H1 (cell line): ENCODE measurements at regions not wholly inside any gene's neighbourhood (a gene's known extent, or its start where the extent isn't known, plus 50 kb on each side); places are given as distances from the start of the nearest gene placed in this dataset.

ENCODE experiments used
- CTCF ChIA-PET: fragments of 300-600 bp; sonication (Branson Sonifier 250); formaldehyde crosslinking; loops from one replicate; lab custom pipeline; 2021; ENCODE audit not compliant: partially characterized antibody; lab: Charles Lee
- POLR2A ChIA-PET: fragments of 300-600 bp; sonication (Branson Sonifier 250); formaldehyde crosslinking; loops from one replicate; lab custom pipeline; 2021; ENCODE audit warnings: inconsistent platforms; ENCODE audit not compliant: partially characterized antibody; lab: Charles Lee
- DNase-seq, 2 experiments: peaks; one replicate each; pipeline versions ENCODE4 v3.0.0 to v3.0.0-alpha.2; 2010 to 2022; ENCODE audit warnings: low spot score in 2 of 2, low read depth in 1 of 2, mixed read lengths in 1 of 2
- FAIRE-seq: peaks from 2 replicates; lab custom pipeline; 2011; peaks lifted over from hg19 to GRCh38; lab: Jason Lieb, UNC
- H2AFZ ChIP-seq: 2 replicates; pipeline ENCODE4 v1.8.1; 2012; ENCODE audit warnings: low read length, inconsistent platforms
- H2AK5ac ChIP-seq: 2 replicates; pipeline ENCODE4 v1.6.1; 2013; ENCODE audit warnings: low read depth, low read length
- H2BK120ac ChIP-seq: replicated peaks from 2 replicates; pipeline ENCODE3; 2013; ENCODE audit warnings: low read depth, low read length, inconsistent platforms
- H2BK12ac ChIP-seq: 2 replicates; pipeline ENCODE4 v1.6.1; 2013; ENCODE audit warnings: low read depth, low read length
- H2BK15ac ChIP-seq: 2 replicates; pipeline ENCODE4 v1.6.1; 2013; ENCODE audit warnings: low read length
- H2BK20ac ChIP-seq: 2 replicates; pipeline ENCODE4 v1.6.1; 2013; ENCODE audit warnings: low read length
- H2BK5ac ChIP-seq: 2 replicates; pipeline ENCODE4 v1.6.1; 2013; ENCODE audit warnings: low read depth, low read length
- H3K14ac ChIP-seq: 2 replicates; pipeline ENCODE4 v1.6.1; 2013; ENCODE audit warnings: inconsistent platforms; ENCODE audit not compliant: insufficient read length
- H3K18ac ChIP-seq: 2 replicates; pipeline ENCODE4 v1.6.1; 2013; ENCODE audit warnings: low read length; ENCODE audit errors: extremely low read depth
- H3K23ac ChIP-seq: 2 replicates; pipeline ENCODE4 v1.6.1; 2013; ENCODE audit warnings: inconsistent platforms; ENCODE audit not compliant: insufficient read length
- H3K23me2 ChIP-seq: 2 replicates; pipeline ENCODE4 v1.6.1; 2013; ENCODE audit warnings: low read depth, low read length
- H3K27ac ChIP-seq: 2 replicates; pipeline ENCODE4 v1.6.1; 2011; ENCODE audit warnings: low read depth, low read length, inconsistent platforms
- H3K27me3 ChIP-seq, 4 experiments: replicated peaks in 1 of 4; 1 replicate in 1 of 4; 2 replicates in 3 of 4; pipeline versions ENCODE4 v1.6.1 to v1.8.1; 2011 to 2013; ENCODE audit warnings: low read length in 3 of 4, mild to moderate bottlenecking in 3 of 4, inconsistent platforms in 2 of 4, mixed read lengths in 2 of 4, moderate library complexity in 1 of 4; ENCODE audit not compliant: control insufficient read depth in 3 of 4, insufficient read depth in 3 of 4; ENCODE audit errors: extremely low read depth in 1 of 4
- H3K36me3 ChIP-seq, 4 experiments: 2 replicates each; pipeline versions ENCODE4 v1.6.1 to v1.8.1; 2011 to 2013; ENCODE audit warnings: mild to moderate bottlenecking in 4 of 4, low read length in 3 of 4, moderate library complexity in 2 of 4, control low read depth in 1 of 4, inconsistent platforms in 1 of 4; ENCODE audit not compliant: insufficient read depth in 4 of 4, control insufficient read depth in 2 of 4
- H3K4ac ChIP-seq: replicated peaks from 2 replicates; pipeline ENCODE3; 2013; ENCODE audit warnings: low read length, low read depth, mixed read lengths, inconsistent platforms; ENCODE audit not compliant: insufficient read length
- H3K4me1 ChIP-seq, 4 experiments: replicated peaks in 1 of 4; 1 replicate in 1 of 4; 2 replicates in 3 of 4; pipeline versions ENCODE4 v1.6.1 to v1.8.1; 2011 to 2013; ENCODE audit warnings: low read length in 3 of 4, inconsistent platforms in 2 of 4, mixed read lengths in 1 of 4; ENCODE audit not compliant: insufficient read depth in 4 of 4, control insufficient read depth in 3 of 4
- H3K4me2 ChIP-seq, 2 experiments: 2 replicates each; pipeline versions ENCODE4 v1.6.1 to v1.8.1; 2011 to 2013; ENCODE audit warnings: low read depth in 2 of 2, low read length in 2 of 2, control low read depth in 1 of 2, inconsistent platforms in 1 of 2, mild to moderate bottlenecking in 1 of 2; ENCODE audit not compliant: insufficient read depth in 1 of 2
- H3K4me3 ChIP-seq, 4 experiments: fragments of 200-600, 300-600 bp in 1 of 4; sonication (generic), shearing (Covaris generic), sonication (Bioruptor Twin) in 1 of 4; 2 replicates each; pipeline versions ENCODE4 v1.5.1 to v1.8.1; 2011 to 2016; ENCODE audit warnings: low read length in 4 of 4, low read depth in 3 of 4, control low read depth in 2 of 4, inconsistent platforms in 2 of 4, mild to moderate bottlenecking in 2 of 4, mixed read lengths in 1 of 4, moderate library complexity in 1 of 4; ENCODE audit not compliant: insufficient read depth in 2 of 4; ENCODE audit errors: extremely low read depth in 1 of 4
- H3K56ac ChIP-seq: replicated peaks from 2 replicates; pipeline ENCODE3; 2013; ENCODE audit warnings: low read depth, mild to moderate bottlenecking, mixed read lengths, low read length, inconsistent platforms; ENCODE audit not compliant: insufficient read length
- H3K79me1 ChIP-seq: 2 replicates; pipeline ENCODE4 v1.6.1; 2013; ENCODE audit warnings: low read depth, low read length, control low read depth
- H3K79me2 ChIP-seq, 2 experiments: 2 replicates each; pipeline versions ENCODE4 v1.6.1 to v1.8.1; 2012 to 2013; ENCODE audit warnings: low read length in 2 of 2, mild to moderate bottlenecking in 2 of 2, inconsistent platforms in 1 of 2; ENCODE audit not compliant: insufficient read depth in 2 of 2, control insufficient read depth in 1 of 2
- H3K9ac ChIP-seq, 4 experiments: replicated peaks in 1 of 4; 1 replicate in 1 of 4; 2 replicates in 3 of 4; pipeline versions ENCODE4 v1.6.1 to v1.8.1; 2011 to 2013; ENCODE audit warnings: low read depth in 3 of 4, low read length in 3 of 4, control low read depth in 2 of 4, mild to moderate bottlenecking in 2 of 4, moderate library complexity in 2 of 4, inconsistent platforms in 1 of 4; ENCODE audit errors: extremely low read depth in 1 of 4
- H3K9me3 ChIP-seq, 2 experiments: 2 replicates each; pipeline versions ENCODE4 v1.6.1 to v1.8.1; 2012 to 2013; ENCODE audit warnings: mild to moderate bottlenecking in 2 of 2, moderate library complexity in 2 of 2, control low read depth in 1 of 2, inconsistent platforms in 1 of 2, low read depth in 1 of 2, low read length in 1 of 2, mixed read lengths in 1 of 2; ENCODE audit not compliant: insufficient read depth in 2 of 2
- H4K20me1 ChIP-seq, 2 experiments: replicated peaks in 1 of 2; 2 replicates each; pipeline versions ENCODE3 to v1.8.1; 2011 to 2013; ENCODE audit warnings: inconsistent platforms in 2 of 2, low read length in 2 of 2, mild to moderate bottlenecking in 1 of 2; ENCODE audit not compliant: insufficient read depth in 2 of 2, control insufficient read depth in 1 of 2
- H4K5ac ChIP-seq: 2 replicates; pipeline ENCODE4 v1.6.1; 2013; ENCODE audit warnings: low read length, low read depth, mixed read lengths, inconsistent platforms; ENCODE audit not compliant: insufficient read length
- H4K8ac ChIP-seq: 2 replicates; pipeline ENCODE4 v1.8.0; 2013; ENCODE audit warnings: mild to moderate bottlenecking, moderate library complexity, low read length, inconsistent platforms; ENCODE audit not compliant: insufficient read depth; ENCODE audit errors: extremely low read depth
- H4K91ac ChIP-seq: replicated peaks from 2 replicates; pipeline ENCODE3; 2013; ENCODE audit warnings: low read length, mixed read lengths, inconsistent platforms; ENCODE audit not compliant: insufficient read length
- CHD1 ChIP-seq: IDR thresholded peaks from 2 replicates; pipeline ENCODE4 v1.6.1; 2012; ENCODE audit warnings: low read depth, low read length, improper control_type of control experiment
- CTBP2 ChIP-seq: IDR thresholded peaks from 2 replicates; pipeline ENCODE4 v1.7.0; 2011; ENCODE audit warnings: borderline replicate concordance, mild to moderate bottlenecking, moderate library complexity, mixed read lengths, low read length; ENCODE audit not compliant: insufficient read depth, insufficient read length
- GTF2F1 ChIP-seq: IDR thresholded peaks from 2 replicates; pipeline ENCODE4 v1.6.1; 2012; ENCODE audit warnings: low read depth, low read length, improper control_type of control experiment, borderline replicate concordance
- RAD21 ChIP-seq, 2 experiments: IDR thresholded peaks in 1 of 2; conservative IDR thresholded peaks in 1 of 2; 2 replicates each; pipeline ENCODE4 v1.6.1; 2011; ENCODE audit warnings: low read depth in 2 of 2, low read length in 2 of 2, improper control_type of control experiment in 1 of 2, inconsistent platforms in 1 of 2, mild to moderate bottlenecking in 1 of 2, moderate library complexity in 1 of 2
- SIN3A ChIP-seq, 2 experiments: IDR thresholded peaks in 1 of 2; conservative IDR thresholded peaks in 1 of 2; 2 replicates each; pipeline ENCODE4 v1.6.1; 2011 to 2012; ENCODE audit warnings: low read length in 2 of 2, improper control_type of control experiment in 1 of 2, low read depth in 1 of 2, mild to moderate bottlenecking in 1 of 2
- SP1 ChIP-seq: IDR thresholded peaks from 2 replicates; pipeline ENCODE4 v1.6.1; 2011; ENCODE audit warnings: low read depth, low read length
- WGBS, 2 experiments: shearing (Covaris generic) in 1 of 2; methylation state at CpG; one replicate each; pipeline versions ENCODE4 v1.1.6 to v1.1.7; 2013 to 2015; ENCODE audit warnings: low lambda C conversion rate in 2 of 2, mixed read lengths in 2 of 2, inconsistent platforms in 1 of 2, low coverage in 1 of 2, missing lambda C conversion rate in 1 of 2; ENCODE audit not compliant: insufficient replicate concordance in 2 of 2, insufficient coverage in 1 of 2, insufficient read length in 1 of 2; ENCODE audit errors: extremely low coverage in 1 of 2, missing lambda C conversion rate in 1 of 2; 5-methylcytosine and 5-hydroxymethylcytosine counted together

DNA sequence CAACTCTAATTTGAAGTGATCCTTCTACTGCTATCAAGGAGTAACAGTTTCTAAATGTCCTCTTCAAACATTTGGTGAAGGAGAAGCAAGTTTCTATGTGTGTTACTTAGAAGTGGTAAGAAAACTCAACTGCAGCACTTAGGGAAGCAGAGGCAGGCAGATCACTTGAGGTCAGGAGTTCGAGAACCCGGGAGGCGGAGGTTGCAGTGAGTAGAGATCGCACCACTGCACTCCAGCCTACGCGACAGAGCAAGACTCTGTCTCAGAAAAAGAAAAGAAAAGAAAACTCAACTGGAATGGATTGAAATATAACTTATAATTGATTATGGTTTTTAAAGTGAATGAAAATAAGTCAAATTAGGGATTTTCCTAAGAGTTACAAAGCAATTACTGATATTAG is 169.7 kb upstream of the ATP2B1 start:
- no peak overlapping the region for H3K27ac ChIP-seq
- no peak overlapping the region for H3K4me3 ChIP-seq
- H3K23ac ChIP-seq: no peak overlapping the region
- DNase-seq (no peak), FAIRE-seq (no peak)
- H3K27me3 ChIP-seq: no peaks in the 10 kb centered on the region
- no peak overlapping the region for H3K18ac ChIP-seq
- H3K23me2 ChIP-seq: no peaks in the 10 kb centered on the region
- H3K56ac ChIP-seq: no peak overlapping the region
- no peaks in the 10 kb centered on the region for H3K79me2 ChIP-seq
- H3K4me2 ChIP-seq: no peak overlapping the region
- H3K9ac ChIP-seq: no peak overlapping the region
- no peak overlapping the region for H4K5ac ChIP-seq
- TF ChIP-seq CHD1 (no peak), GTF2F1 (no peak), SP1 (no peak), RAD21 (IDR thresholded peaks at IDR 0.05 in 1 of 2, conservative IDR thresholded peaks at IDR 0.05 in 1 of 2; ENCODE audit: low read depth in 2 of 2, low read length in 2 of 2) (no peak), CTBP2 (no peak), SIN3A (conservative IDR thresholded peaks at IDR 0.05 in 1 of 2, IDR thresholded peaks at IDR 0.05 in 1 of 2; ENCODE audit: low read depth in 1 of 2, low read length in 2 of 2) (no peak)
- no peaks in the 10 kb centered on the region for H3K79me1 ChIP-seq
- H3K36me3 ChIP-seq: no peaks in the 10 kb centered on the region
- H2AK5ac ChIP-seq: no peak overlapping the region
- no peak overlapping the region for H4K8ac ChIP-seq
- no peak overlapping the region for H2BK5ac ChIP-seq
- ChIA-PET POLR2A (no interaction called here), CTCF (no interaction called here)
- H3K4me1 ChIP-seq: peaks cover 0 to 2% (median 0%) of the 10 kb centered on the region in 4 experiments; a peak in 1 of 7 replicates
- no peak overlapping the region for H4K91ac ChIP-seq
- H4K20me1 ChIP-seq: no peaks in the 10 kb centered on the region
- H2BK15ac ChIP-seq: no peak overlapping the region
- no peak overlapping the region for H3K4ac ChIP-seq
- H2BK20ac ChIP-seq: no peak overlapping the region
- no peak overlapping the region for H2BK12ac ChIP-seq
- no peaks in the 10 kb centered on the region for H3K9me3 ChIP-seq
- no peak overlapping the region for H3K14ac ChIP-seq
- 97% methylated on average over 6 of the region's 6 CpGs; no CpG with 5 or more reads in 1 of the 2 experiments for WGBS, 2 experiments
- no peak overlapping the region for H2AFZ ChIP-seq
- H2BK120ac ChIP-seq: no peak overlapping the region
